ENCODE measurements at regions not wholly inside any gene's neighbourhood (a gene's known extent, or its start where the extent isn't known, plus 50 kb on each side); places are given as distances from the start of the nearest gene placed in this dataset.
"Not testable (repeated sequence)": the region's sequence is repeated elsewhere in the genome, so short reads cannot be mapped to it uniquely, and the experiment has no call there.

GRCh38 chr6:17182961-17183360, 81.1 kb downstream of the STMND1 start:
- Histone ChIP-seq H3K9ac (ENCODE audit: low read depth, low read length) (no peak overlapping the region), H3K9me3 (ENCODE audit: control insufficient read depth, insufficient read depth, low read length) (0 out of 2 replicates have a peak, but pooled peaks cover 2% of the 10 kb centered on the region), H3K4me1 (ENCODE audit: insufficient read depth, low read length) (no peaks in the 10 kb centered on the region), H3K36me3 (ENCODE audit: insufficient read depth, low read length) (no peaks in the 10 kb centered on the region)

- H3K36me3 ChIP-seq (ENCODE audit: insufficient read depth, low read length) = no peaks in the 10 kb centered on the region
- H3K9me3 ChIP-seq (ENCODE audit: control insufficient read depth, insufficient read depth, low read length) = no peaks in the 10 kb centered on the region
- H3K4me1 ChIP-seq (ENCODE audit: insufficient read depth, low read length) = no peaks in the 10 kb centered on the region
- no peak overlapping the region for H3K9ac ChIP-seq (ENCODE audit: low read depth, low read length)
Measured at GRCh38 chr6:17186925-17187324, 85.1 kb downstream of the STMND1 start.

GRCh38 chr6:17193106-17193775, 87.9 kb upstream of the RBM24 start:
- Histone ChIP-seq H3K4me1 (ENCODE audit: insufficient read depth, low read length) (no peaks in the 10 kb centered on the region), H3K36me3 (ENCODE audit: insufficient read depth, low read length) (no peaks in the 10 kb centered on the region), H3K9me3 (ENCODE audit: control insufficient read depth, insufficient read depth, low read length) (no peaks in the 10 kb centered on the region)

GRCh38 chr6:17197607-17198006, 83.6 kb upstream of the RBM24 start:
- Histone ChIP-seq H3K4me1 (ENCODE audit: insufficient read depth, low read length) (no peaks in the 10 kb centered on the region), H3K36me3 (ENCODE audit: insufficient read depth, low read length) (no peaks in the 10 kb centered on the region), H3K9ac (ENCODE audit: low read depth, low read length) (no peak overlapping the region), H3K9me3 (ENCODE audit: control insufficient read depth, insufficient read depth, low read length) (no peaks in the 10 kb centered on the region)

More at GRCh38 chr6:17193106-17193775, 87.9 kb upstream of the RBM24 start:
- H3K9ac ChIP-seq (ENCODE audit: low read depth, low read length) = no peak overlapping the region

GRCh38 chr6:17200395-17200794, 80.8 kb upstream of the RBM24 start:
- H3K9me3 ChIP-seq (ENCODE audit: control insufficient read depth, insufficient read depth, low read length) = no peaks in the 10 kb centered on the region
- no peaks in the 10 kb centered on the region for H3K36me3 ChIP-seq (ENCODE audit: insufficient read depth, low read length)
- peak overlapping the region; percentile 39; the same call in 1 of the 2 replicates for H3K9ac ChIP-seq (ENCODE audit: low read depth, low read length)
- no peaks in the 10 kb centered on the region for H3K4me1 ChIP-seq (ENCODE audit: insufficient read depth, low read length)

GRCh38 chr6:17202526-17202925, 78.6 kb upstream of the RBM24 start:
- no peaks in the 10 kb centered on the region for H3K9me3 ChIP-seq (ENCODE audit: control insufficient read depth, insufficient read depth, low read length)
- H3K36me3 ChIP-seq (ENCODE audit: insufficient read depth, low read length) = no peaks in the 10 kb centered on the region
- no peak overlapping the region for H3K9ac ChIP-seq (ENCODE audit: low read depth, low read length)
- H3K4me1 ChIP-seq (ENCODE audit: insufficient read depth, low read length) = no peaks in the 10 kb centered on the region

- Histone ChIP-seq H3K9me3 (ENCODE audit: control insufficient read depth, insufficient read depth, low read length) (no peaks in the 10 kb centered on the region), H3K9ac (ENCODE audit: low read depth, low read length) (no peak overlapping the region), H3K36me3 (ENCODE audit: insufficient read depth, low read length) (no peaks in the 10 kb centered on the region), H3K4me1 (ENCODE audit: insufficient read depth, low read length) (no peaks in the 10 kb centered on the region)
Measured at GRCh38 chr6:17204533-17204932, 76.6 kb upstream of the RBM24 start.

- Histone ChIP-seq H3K4me1 (ENCODE audit: insufficient read depth, low read length) (no peaks in the 10 kb centered on the region), H3K36me3 (ENCODE audit: insufficient read depth, low read length) (no peaks in the 10 kb centered on the region), H3K9me3 (ENCODE audit: control insufficient read depth, insufficient read depth, low read length) (no peaks in the 10 kb centered on the region), H3K9ac (ENCODE audit: low read depth, low read length) (no peak overlapping the region)
Measured at GRCh38 chr6:17206566-17207072, 74.5 kb upstream of the RBM24 start.

GRCh38 chr6:17207281-17207680, 73.9 kb upstream of the RBM24 start:
- Histone ChIP-seq H3K9ac (ENCODE audit: low read depth, low read length) (no peak overlapping the region), H3K9me3 (ENCODE audit: control insufficient read depth, insufficient read depth, low read length) (no peaks in the 10 kb centered on the region), H3K36me3 (ENCODE audit: insufficient read depth, low read length) (no peaks in the 10 kb centered on the region), H3K4me1 (ENCODE audit: insufficient read depth, low read length) (no peaks in the 10 kb centered on the region)

GRCh38 chr6:17210683-17211082, 70.5 kb upstream of the RBM24 start:
- Histone ChIP-seq H3K9ac (ENCODE audit: low read depth, low read length) (no peak overlapping the region), H3K36me3 (ENCODE audit: insufficient read depth, low read length) (no peaks in the 10 kb centered on the region)

GRCh38 chr6:17211101-17211500, 70.1 kb upstream of the RBM24 start:
- Histone ChIP-seq H3K9me3 (ENCODE audit: control insufficient read depth, insufficient read depth, low read length) (no peaks in the 10 kb centered on the region), H3K4me1 (ENCODE audit: insufficient read depth, low read length) (no peaks in the 10 kb centered on the region), H3K36me3 (ENCODE audit: insufficient read depth, low read length) (no peaks in the 10 kb centered on the region), H3K9ac (ENCODE audit: low read depth, low read length) (no peak overlapping the region)

More at GRCh38 chr6:17210683-17211082, 70.5 kb upstream of the RBM24 start:
- Histone ChIP-seq H3K4me1 (ENCODE audit: insufficient read depth, low read length) (no peaks in the 10 kb centered on the region), H3K9me3 (ENCODE audit: control insufficient read depth, insufficient read depth, low read length) (no peaks in the 10 kb centered on the region)

- Histone ChIP-seq H3K9me3 (ENCODE audit: control insufficient read depth, insufficient read depth, low read length) (peaks cover 2% of the 10 kb centered on the region; the same call in 1 of the 2 replicates), H3K36me3 (ENCODE audit: insufficient read depth, low read length) (no peaks in the 10 kb centered on the region), H3K4me1 (ENCODE audit: insufficient read depth, low read length) (no peaks in the 10 kb centered on the region), H3K9ac (ENCODE audit: low read depth, low read length) (no peak overlapping the region)
Measured at GRCh38 chr6:17212546-17213371, 68.4 kb upstream of the RBM24 start.

GRCh38 chr6:17214106-17214505, 67.1 kb upstream of the RBM24 start:
- Histone ChIP-seq H3K36me3 (ENCODE audit: insufficient read depth, low read length) (no peaks in the 10 kb centered on the region), H3K9ac (ENCODE audit: low read depth, low read length) (no peak overlapping the region), H3K4me1 (ENCODE audit: insufficient read depth, low read length) (no peaks in the 10 kb centered on the region), H3K9me3 (ENCODE audit: control insufficient read depth, insufficient read depth, low read length) (peaks cover 2% of the 10 kb centered on the region; the same call in 1 of the 2 replicates)

GRCh38 chr6:17216972-17217371, 64.2 kb upstream of the RBM24 start:
- not testable (repeated sequence) for H3K4me1 ChIP-seq (ENCODE audit: insufficient read depth, low read length); H3K36me3 ChIP-seq (ENCODE audit: insufficient read depth, low read length); H3K9ac ChIP-seq (ENCODE audit: low read depth, low read length); H3K9me3 ChIP-seq (ENCODE audit: control insufficient read depth, insufficient read depth, low read length)
